ENCODE measurements at regions not wholly inside any gene's neighbourhood (a gene's known extent, or its start where the extent isn't known, plus 50 kb on each side); places are given as distances from the start of the nearest gene placed in this dataset.

DNA sequence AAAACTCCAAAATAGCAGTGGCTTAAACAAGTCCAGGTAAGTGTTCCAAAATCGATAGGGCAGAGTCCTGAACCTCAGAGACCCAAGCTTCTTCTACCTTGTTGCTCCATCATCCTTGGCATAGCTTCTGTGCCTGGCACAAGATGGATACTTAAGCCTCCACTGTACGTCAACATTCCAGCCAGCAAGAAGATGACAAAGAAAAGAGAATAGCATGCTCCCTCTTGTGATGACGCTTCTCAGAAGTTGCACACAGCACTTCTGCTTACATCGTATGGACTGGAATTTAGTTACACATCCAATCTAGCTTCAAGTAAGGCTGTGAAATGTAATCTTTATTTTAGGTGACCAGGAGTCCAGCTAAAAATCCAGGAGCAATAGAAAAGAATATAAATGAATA lies 227.4 kb downstream of the ESM1 start:
- Histone ChIP-seq H3K27ac (no peak overlapping the region), H3K79me2 (no peaks in the 10 kb centered on the region), H3K4me1 (no peaks in the 10 kb centered on the region), H2AFZ (no peak overlapping the region), H3K9me3 (ENCODE audit: control insufficient read depth, low read length) (no peaks in the 10 kb centered on the region), H3K27me3 (ENCODE audit: control insufficient read depth, insufficient read depth, low read length) (no peaks in the 10 kb centered on the region), H3K4me2 (ENCODE audit: low read length) (no peak overlapping the region), H3K4me3 (ENCODE audit: low read depth, low read length) (no peak overlapping the region), H3K9ac (no peak overlapping the region), H3K36me3 (ENCODE audit: control insufficient read depth, insufficient read depth, low read length) (no peaks in the 10 kb centered on the region)
- TF ChIP-seq, protein P1, sequence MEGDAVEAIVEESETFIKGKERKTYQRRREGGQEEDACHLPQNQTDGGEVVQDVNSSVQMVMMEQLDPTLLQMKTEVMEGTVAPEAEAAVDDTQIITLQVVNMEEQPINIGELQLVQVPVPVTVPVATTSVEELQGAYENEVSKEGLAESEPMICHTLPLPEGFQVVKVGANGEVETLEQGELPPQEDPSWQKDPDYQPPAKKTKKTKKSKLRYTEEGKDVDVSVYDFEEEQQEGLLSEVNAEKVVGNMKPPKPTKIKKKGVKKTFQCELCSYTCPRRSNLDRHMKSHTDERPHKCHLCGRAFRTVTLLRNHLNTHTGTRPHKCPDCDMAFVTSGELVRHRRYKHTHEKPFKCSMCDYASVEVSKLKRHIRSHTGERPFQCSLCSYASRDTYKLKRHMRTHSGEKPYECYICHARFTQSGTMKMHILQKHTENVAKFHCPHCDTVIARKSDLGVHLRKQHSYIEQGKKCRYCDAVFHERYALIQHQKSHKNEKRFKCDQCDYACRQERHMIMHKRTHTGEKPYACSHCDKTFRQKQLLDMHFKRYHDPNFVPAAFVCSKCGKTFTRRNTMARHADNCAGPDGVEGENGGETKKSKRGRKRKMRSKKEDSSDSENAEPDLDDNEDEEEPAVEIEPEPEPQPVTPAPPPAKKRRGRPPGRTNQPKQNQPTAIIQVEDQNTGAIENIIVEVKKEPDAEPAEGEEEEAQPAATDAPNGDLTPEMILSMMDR (IDR thresholded peaks at IDR 0.05): no peak

DNA sequence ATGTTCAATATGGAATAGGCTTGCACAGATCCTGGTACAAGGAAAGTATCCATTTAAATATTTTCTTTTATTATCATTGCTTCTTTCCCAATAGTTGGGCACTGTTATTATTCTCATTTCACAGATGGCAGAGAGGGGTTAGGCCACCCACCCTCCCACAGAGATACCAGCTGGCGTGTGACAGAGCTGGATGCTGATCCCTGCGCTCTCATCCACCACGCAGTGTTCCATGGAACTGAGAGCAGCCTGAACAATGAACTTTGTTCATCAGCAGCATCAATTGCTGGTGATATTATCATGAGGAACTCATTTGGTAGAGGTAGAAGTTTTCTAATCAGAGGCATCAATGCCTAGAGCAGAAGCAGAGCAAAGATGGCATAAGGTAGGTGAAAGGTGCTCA lies 227.9 kb downstream of the ESM1 start:
- Histone ChIP-seq H3K27ac (no peak overlapping the region), H3K4me1 (no peaks in the 10 kb centered on the region), H3K79me2 (no peaks in the 10 kb centered on the region), H2AFZ (no peak overlapping the region), H3K9me3 (ENCODE audit: control insufficient read depth, low read length) (no peaks in the 10 kb centered on the region), H3K36me3 (ENCODE audit: control insufficient read depth, insufficient read depth, low read length) (no peaks in the 10 kb centered on the region), H3K9ac (no peak overlapping the region), H3K4me3 (ENCODE audit: low read depth, low read length) (no peak overlapping the region), H3K27me3 (ENCODE audit: control insufficient read depth, insufficient read depth, low read length) (no peaks in the 10 kb centered on the region), H3K4me2 (ENCODE audit: low read length) (no peak overlapping the region)
- TF ChIP-seq, protein P1 (IDR thresholded peaks at IDR 0.05): no peak

DNA sequence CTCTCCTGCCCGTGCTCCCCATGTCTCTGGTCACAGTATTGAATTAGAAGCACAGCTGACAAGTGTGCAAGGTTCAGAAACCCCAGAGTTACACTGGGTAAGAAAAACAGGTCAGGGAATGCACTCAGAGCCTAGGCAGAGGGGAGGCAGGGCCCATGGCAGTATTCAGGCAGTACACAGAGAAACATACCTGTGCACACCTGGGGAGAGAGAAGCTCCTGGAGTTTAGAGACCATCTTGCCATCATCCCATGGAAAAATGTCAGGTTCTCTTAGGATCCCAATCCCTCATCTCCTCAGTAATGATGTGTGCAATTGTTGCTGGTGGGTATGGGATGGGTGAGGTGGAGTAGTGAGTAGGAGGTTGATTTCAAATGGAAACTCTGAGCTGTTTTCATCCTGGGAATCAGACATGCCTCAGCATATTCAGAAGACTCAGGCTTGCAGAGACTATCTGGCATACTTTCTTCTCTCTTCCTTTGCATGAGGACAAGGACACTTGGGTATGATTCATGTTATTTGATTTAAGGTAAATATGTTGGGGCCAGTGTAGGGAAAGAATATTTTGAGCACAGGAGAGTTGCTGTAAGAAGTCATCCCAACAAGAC lies 228.5 kb downstream of the ESM1 start:
- H3K27me3 ChIP-seq (ENCODE audit: control insufficient read depth, insufficient read depth, low read length): no peaks in the 10 kb centered on the region
- no peak overlapping the region for H3K4me2 ChIP-seq (ENCODE audit: low read length)
- H3K36me3 ChIP-seq (ENCODE audit: control insufficient read depth, insufficient read depth, low read length): no peaks in the 10 kb centered on the region
- no peak overlapping the region for H3K9ac ChIP-seq
- no peak overlapping the region for H3K4me3 ChIP-seq (ENCODE audit: low read depth, low read length)
- no peaks in the 10 kb centered on the region for H3K9me3 ChIP-seq (ENCODE audit: control insufficient read depth, low read length)
- TF ChIP-seq, protein P1 (IDR thresholded peaks at IDR 0.05): no peak
- no peak overlapping the region for H2AFZ ChIP-seq
- H3K27ac ChIP-seq: no peak overlapping the region
- no peaks in the 10 kb centered on the region for H3K4me1 ChIP-seq
- no peaks in the 10 kb centered on the region for H3K79me2 ChIP-seq

DNA sequence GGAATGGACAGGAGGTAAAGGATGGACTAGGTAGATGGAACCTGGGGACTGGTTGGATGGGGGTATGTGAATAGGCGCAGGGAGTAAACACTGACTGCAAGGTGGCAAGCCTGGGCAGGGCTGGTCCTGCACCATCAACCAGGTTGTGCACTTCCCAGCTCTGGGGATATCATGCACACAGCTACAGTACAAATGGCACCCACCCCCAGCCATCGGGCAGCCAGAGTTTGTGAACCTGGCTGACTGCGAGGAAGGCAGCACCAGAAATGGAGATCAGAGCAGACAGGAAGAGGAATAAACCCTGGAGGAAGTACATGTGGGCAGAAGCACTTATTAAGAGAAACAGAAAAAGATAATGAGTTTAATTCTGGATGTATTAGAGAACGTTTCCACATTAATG lies 229.1 kb downstream of the ESM1 start:
- Histone ChIP-seq H3K4me3 (ENCODE audit: low read depth, low read length) (no peak overlapping the region), H2AFZ (no peak overlapping the region), H3K27me3 (ENCODE audit: control insufficient read depth, insufficient read depth, low read length) (no peaks in the 10 kb centered on the region), H3K36me3 (ENCODE audit: control insufficient read depth, insufficient read depth, low read length) (no peaks in the 10 kb centered on the region), H3K9me3 (ENCODE audit: control insufficient read depth, low read length) (no peaks in the 10 kb centered on the region), H3K4me1 (no peaks in the 10 kb centered on the region), H3K27ac (no peak overlapping the region), H3K9ac (no peak overlapping the region), H3K79me2 (no peaks in the 10 kb centered on the region), H3K4me2 (ENCODE audit: low read length) (no peak overlapping the region)
- TF ChIP-seq, protein P1 (IDR thresholded peaks at IDR 0.05): no peak

DNA sequence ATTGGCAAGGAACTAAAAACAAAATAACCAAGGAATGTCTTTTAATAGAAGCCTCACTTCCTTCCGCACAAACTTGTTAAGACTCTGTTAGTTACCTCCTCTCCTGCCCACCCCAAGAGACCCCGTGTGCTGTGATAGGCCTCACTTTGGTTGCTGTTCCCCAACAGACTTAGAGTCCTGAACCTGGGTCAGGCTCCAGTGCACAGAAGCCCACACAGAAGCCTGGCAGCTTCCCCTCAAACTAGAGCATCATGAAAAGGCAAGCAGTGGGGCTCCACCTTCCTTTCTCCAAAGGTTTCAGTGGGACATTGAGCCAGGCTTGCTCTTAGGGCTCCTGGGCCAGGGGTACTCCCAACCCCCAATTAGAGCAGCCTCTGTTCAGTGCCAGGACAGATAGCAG lies 230.5 kb downstream of the ESM1 start:
- no peaks in the 10 kb centered on the region for H3K27me3 ChIP-seq (ENCODE audit: control insufficient read depth, insufficient read depth, low read length)
- TF ChIP-seq, protein P1 (IDR thresholded peaks at IDR 0.05): no peak
- no peaks in the 10 kb centered on the region for H3K4me1 ChIP-seq
- H3K36me3 ChIP-seq (ENCODE audit: control insufficient read depth, insufficient read depth, low read length): no peaks in the 10 kb centered on the region
- H2AFZ ChIP-seq: no peak overlapping the region
- H3K9me3 ChIP-seq (ENCODE audit: control insufficient read depth, low read length): no peaks in the 10 kb centered on the region
- H3K4me2 ChIP-seq (ENCODE audit: low read length): no peak overlapping the region
- H3K4me3 ChIP-seq (ENCODE audit: low read depth, low read length): no peak overlapping the region
- no peak overlapping the region for H3K9ac ChIP-seq
- no peak overlapping the region for H3K27ac ChIP-seq
- H3K79me2 ChIP-seq: no peaks in the 10 kb centered on the region
